K562 (cell line): ENCODE measurements at regions not wholly inside any gene's neighbourhood (a gene's known extent, or its start where the extent isn't known, plus 50 kb on each side); places are given as distances from the start of the nearest gene placed in this dataset.

Experiments
- BRF2 ChIP-seq: IDR thresholded peaks from 3 replicates; pipeline ENCODE4 v1.6.1; 2011; ENCODE audit warnings: borderline replicate concordance, mild to moderate bottlenecking; ENCODE audit not compliant: insufficient read length, insufficient read depth
- C11orf30 ChIP-seq: fragments of 450-650 bp; IDR thresholded peaks from 2 replicates; pipeline ENCODE4 v1.6.1; 2016; ENCODE audit warnings: low read depth, mild to moderate bottlenecking
- CBFB ChIP-seq: sonication (generic); formaldehyde crosslinking; IDR thresholded peaks from 2 replicates; pipeline ENCODE4 v1.4.0; 2020; ENCODE audit warnings: mild to moderate bottlenecking, missing genetic modification reagents
- ERF ChIP-seq: fragments of 450-650 bp; formaldehyde crosslinking; IDR thresholded peaks from 2 replicates; pipeline ENCODE4 v1.4.0; 2020; ENCODE audit warnings: mild to moderate bottlenecking, mixed read lengths
- HSF4 ChIP-seq: fragments of 250-450 bp; sonication (Bioruptor Pico); IDR thresholded peaks from 2 replicates; pipeline ENCODE4 v2.1.2; 2022; ENCODE audit warnings: mild to moderate bottlenecking, moderate library complexity, borderline replicate concordance
- IFI16 ChIP-seq: fragments of 250-450 bp; sonication (Bioruptor Pico); IDR thresholded peaks from 2 replicates; pipeline ENCODE4 v2.1.2; 2022; ENCODE audit warnings: mild to moderate bottlenecking, inconsistent platforms
- MAFG ChIP-seq: fragments of 450-650 bp; conservative IDR thresholded peaks from 2 replicates; pipeline ENCODE4 v1.6.1; 2016; ENCODE audit warnings: missing genetic modification characterization, missing compliant biosample characterization
- MAFK ChIP-seq: IDR thresholded peaks from 2 replicates; pipeline ENCODE4 v1.6.1; 2011; ENCODE audit warnings: low read length, improper control_type of control experiment
- MEIS2 ChIP-seq: fragments of 450-650 bp; IDR thresholded peaks from 2 replicates; pipeline ENCODE4 v1.6.1; 2014; ENCODE audit warnings: mild to moderate bottlenecking; ENCODE audit not compliant: partially characterized antibody
- MTA3 ChIP-seq: fragments of 450-650 bp; formaldehyde crosslinking; IDR thresholded peaks from 2 replicates; pipeline ENCODE4 v1.6.1; 2017; ENCODE audit warnings: mild to moderate bottlenecking, borderline replicate concordance
- POLR2A ChIP-seq: fragments of 450-650 bp; conservative IDR thresholded peaks from 2 replicates; pipeline ENCODE4 v1.6.1; 2016
- RHOXF2B ChIP-seq: fragments of 250-450 bp; sonication (Bioruptor Pico); conservative IDR thresholded peaks from 2 replicates; pipeline ENCODE4 v1.5.1; 2021
- TAF15 ChIP-seq: fragments of 200-400 bp; formaldehyde crosslinking; IDR thresholded peaks from 2 replicates; pipeline ENCODE4 v1.6.1; 2017; ENCODE audit warnings: mild to moderate bottlenecking, low read depth, low read length, moderate library complexity
- TCF7L2 ChIP-seq: fragments of 150-350 bp; IDR thresholded peaks from 2 replicates; pipeline ENCODE4 v1.6.1; 2016; ENCODE audit warnings: low read depth, mild to moderate bottlenecking, low read length, moderate library complexity
- TCFL5 ChIP-seq: fragments of 250-450 bp; sonication (Bioruptor Pico); conservative IDR thresholded peaks from 2 replicates; pipeline ENCODE4 v1.6.1; 2021; ENCODE audit warnings: mild to moderate bottlenecking, moderate library complexity, matching md5 sums
- ZNF124 ChIP-seq: sonication (generic); formaldehyde crosslinking; IDR thresholded peaks from 2 replicates; pipeline ENCODE4 v1.8.1; 2022; ENCODE audit warnings: missing genetic modification reagents
- ZNF146 ChIP-seq: IDR thresholded peaks from one replicate; pipeline ENCODE4 v1.6.1; 2018; ENCODE audit warnings: missing compliant biosample characterization; ENCODE audit not compliant: unreplicated experiment
- ZNF263 ChIP-seq: sonication (generic); formaldehyde crosslinking; IDR thresholded peaks from 2 replicates; pipeline ENCODE4 v1.8.0; 2022; ENCODE audit warnings: mild to moderate bottlenecking, missing genetic modification reagents, borderline replicate concordance
- ZNF318 ChIP-seq, 2 experiments: fragments of 450-650 bp; IDR thresholded peaks; 2 replicates each; pipeline ENCODE4 v1.6.1; 2016; ENCODE audit warnings: mild to moderate bottlenecking in 2 of 2, borderline replicate concordance in 1 of 2, low read depth in 1 of 2, moderate library complexity in 1 of 2
- ZNF696 ChIP-seq: fragments of 250-450 bp; sonication (Bioruptor Pico); conservative IDR thresholded peaks from 2 replicates; pipeline ENCODE4 v1.4.0; 2020; ENCODE audit warnings: mild to moderate bottlenecking, moderate library complexity

GRCh38 chr7:155205368-155206317, 92.0 kb upstream of the INSIG1 start (continued):
- TF ChIP-seq ZNF318 (IDR thresholded peaks at IDR 0.05; ENCODE audit: borderline replicate concordance in 1 of 2, low read depth in 1 of 2) (peak in 1 of 2 experiments; percentile 99; a peak in 2 of 4 replicates), MTA3 (peak; percentile 98), MAFK (peak; percentile 83), C11orf30 (peak; percentile 96), TCFL5 (CRISPR knock-in tag) (no peak), ERF (0 out of 2 replicates have a peak, but pooled peaks have one; percentile 7), RHOXF2B (no peak), BRF2 (no peak), MAFG (tag) (peak; percentile 91), ZNF696 (no peak), IFI16 (no peak), ZNF146 (CRISPR knock-in tag) (peak; percentile 28), TAF15 (no peak), ZNF124 (CRISPR knock-in tag) (no peak), TCF7L2 (no peak), MEIS2 (peak; percentile 86), CBFB (CRISPR knock-in tag) (peak; percentile 34), ZNF263 (peak; percentile 79), POLR2A (peak; percentile 96), HSF4 (CRISPR knock-in tag) (no peak)
